Body of pancreas (tissue), 4 donors: ENCODE measurements at regions not wholly inside any gene's neighbourhood (a gene's known extent, or its start where the extent isn't known, plus 50 kb on each side); places are given as distances from the start of the nearest gene placed in this dataset.

ENCODE experiments used
- POLR2A ChIP-seq, 3 donors: fragments of 450-650 bp; IDR thresholded peaks; one replicate each; pipeline ENCODE4 v1.6.1; 2016; ENCODE audit warnings: antibody characterized with exemption in 3 of 3, mild to moderate bottlenecking in 2 of 3
- TF ChIP-seq, protein P1 (sequence below), 7 experiments: fragments of 450-650 bp in 4 of 7; fragments of 200-600 bp in 3 of 7; sonication (generic) in 3 of 7; IDR thresholded peaks; one replicate each; pipeline ENCODE4 v1.5.1; 2016 to 2019; ENCODE audit warnings: antibody characterized with exemption in 7 of 7

DNA sequence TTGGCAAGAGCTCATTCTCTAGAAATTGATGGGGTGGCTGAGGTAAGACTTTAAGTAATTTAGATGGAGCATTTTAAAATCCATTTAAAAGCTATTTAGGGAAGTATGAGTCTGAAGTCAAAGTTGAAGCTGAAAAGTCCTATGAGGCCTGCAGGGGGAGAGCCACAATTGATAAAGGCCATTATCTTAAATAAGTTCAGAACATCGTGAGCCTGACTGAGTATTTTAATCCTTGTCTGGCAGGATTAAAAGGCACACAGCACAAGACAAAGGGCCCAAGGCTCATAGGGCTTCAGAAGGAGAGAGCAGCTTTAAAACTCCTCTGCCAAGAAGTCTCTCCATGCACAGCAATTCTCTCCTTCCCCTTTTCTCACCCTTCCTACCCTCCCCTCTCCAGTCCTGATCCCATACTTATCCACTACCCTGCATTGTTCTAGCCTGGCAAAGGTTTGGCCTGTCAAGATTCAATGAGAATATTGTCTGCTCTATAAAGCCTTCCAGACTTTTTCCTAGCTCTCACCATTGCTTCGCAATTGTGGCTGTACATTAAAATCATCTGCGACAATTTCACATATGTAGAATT is 1312.9 kb downstream of the FAM181B start:
- TF ChIP-seq POLR2A (IDR thresholded peaks at IDR 0.05) = no peak
- TF ChIP-seq, protein P1, sequence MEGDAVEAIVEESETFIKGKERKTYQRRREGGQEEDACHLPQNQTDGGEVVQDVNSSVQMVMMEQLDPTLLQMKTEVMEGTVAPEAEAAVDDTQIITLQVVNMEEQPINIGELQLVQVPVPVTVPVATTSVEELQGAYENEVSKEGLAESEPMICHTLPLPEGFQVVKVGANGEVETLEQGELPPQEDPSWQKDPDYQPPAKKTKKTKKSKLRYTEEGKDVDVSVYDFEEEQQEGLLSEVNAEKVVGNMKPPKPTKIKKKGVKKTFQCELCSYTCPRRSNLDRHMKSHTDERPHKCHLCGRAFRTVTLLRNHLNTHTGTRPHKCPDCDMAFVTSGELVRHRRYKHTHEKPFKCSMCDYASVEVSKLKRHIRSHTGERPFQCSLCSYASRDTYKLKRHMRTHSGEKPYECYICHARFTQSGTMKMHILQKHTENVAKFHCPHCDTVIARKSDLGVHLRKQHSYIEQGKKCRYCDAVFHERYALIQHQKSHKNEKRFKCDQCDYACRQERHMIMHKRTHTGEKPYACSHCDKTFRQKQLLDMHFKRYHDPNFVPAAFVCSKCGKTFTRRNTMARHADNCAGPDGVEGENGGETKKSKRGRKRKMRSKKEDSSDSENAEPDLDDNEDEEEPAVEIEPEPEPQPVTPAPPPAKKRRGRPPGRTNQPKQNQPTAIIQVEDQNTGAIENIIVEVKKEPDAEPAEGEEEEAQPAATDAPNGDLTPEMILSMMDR (IDR thresholded peaks at IDR 0.05) = no peak
